Keratinocyte (primary cell): ENCODE measurements at regions not wholly inside any gene's neighbourhood (a gene's known extent, or its start where the extent isn't known, plus 50 kb on each side); places are given as distances from the start of the nearest gene placed in this dataset.

Experiments used
- DNase-seq: peaks from one replicate; pipeline ENCODE4 v3.0.0-alpha.2; 2011; ENCODE audit warnings: low read depth, missing footprints, low spot score
- FAIRE-seq: peaks from 2 replicates; lab custom pipeline; 2011; peaks lifted over from hg19 to GRCh38; lab: Jason Lieb, UNC
- H2AFZ ChIP-seq: 2 replicates; pipeline ENCODE4 v1.6.0; 2012; ENCODE audit warnings: low read length, control low read depth, inconsistent platforms; ENCODE audit not compliant: control insufficient read depth
- H3K27ac ChIP-seq: 2 replicates; pipeline ENCODE4 v1.5.1; 2011; ENCODE audit warnings: low read length; ENCODE audit not compliant: control insufficient read depth, insufficient read depth
- H3K27me3 ChIP-seq: 3 replicates; pipeline ENCODE4 v1.6.0; 2011; ENCODE audit warnings: low read length; ENCODE audit not compliant: control insufficient read depth, insufficient read depth; ENCODE audit errors: extremely low read depth
- H3K36me3 ChIP-seq, 2 experiments: 2 replicates in 1 of 2; 3 replicates in 1 of 2; pipeline ENCODE4 v1.5.1; 2011; ENCODE audit warnings: low read length in 2 of 2, mild to moderate bottlenecking in 1 of 2; ENCODE audit not compliant: control insufficient read depth in 2 of 2, insufficient read depth in 2 of 2; ENCODE audit errors: extremely low read depth in 1 of 2
- H3K4me1 ChIP-seq: 3 replicates; pipeline ENCODE4 v1.5.1; 2011; ENCODE audit warnings: low read length; ENCODE audit not compliant: control insufficient read depth, insufficient read depth; ENCODE audit errors: extremely low read depth
- H3K4me2 ChIP-seq: 3 replicates; pipeline ENCODE4 v1.6.0; 2011; ENCODE audit warnings: low read depth, low read length; ENCODE audit not compliant: control insufficient read depth, insufficient read depth; ENCODE audit errors: extremely low read depth
- H3K4me3 ChIP-seq, 3 experiments: fragments of 200-600 bp in 1 of 3; sonication (generic) in 1 of 3; 2 replicates in 2 of 3; 3 replicates in 1 of 3; pipeline ENCODE4 v1.5.1; 2011 to 2016; ENCODE audit warnings: low read length in 3 of 3, mild to moderate bottlenecking in 3 of 3, control low read depth in 2 of 3, inconsistent platforms in 1 of 3, low read depth in 1 of 3, mixed read lengths in 1 of 3, mixed run types in 1 of 3, moderate library complexity in 1 of 3; ENCODE audit not compliant: control insufficient read depth in 2 of 3, insufficient read depth in 2 of 3; ENCODE audit errors: extremely low read depth in 1 of 3
- H3K79me2 ChIP-seq: 2 replicates; pipeline ENCODE4 v1.6.0; 2012; ENCODE audit warnings: low read length; ENCODE audit not compliant: control insufficient read depth, insufficient read depth
- H3K9ac ChIP-seq: 3 replicates; pipeline ENCODE4 v1.6.0; 2011; ENCODE audit warnings: low read length; ENCODE audit not compliant: control insufficient read depth, insufficient read depth; ENCODE audit errors: extremely low read depth
- H3K9me1 ChIP-seq: 3 replicates; pipeline ENCODE4 v1.6.0; 2011; ENCODE audit warnings: low read length; ENCODE audit not compliant: control insufficient read depth, insufficient read depth; ENCODE audit errors: extremely low read depth
- H3K9me3 ChIP-seq: 2 replicates; pipeline ENCODE4 v1.5.1; 2012; ENCODE audit warnings: low read depth, low read length; ENCODE audit not compliant: control insufficient read depth
- H4K20me1 ChIP-seq: 3 replicates; pipeline ENCODE4 v1.6.0; 2011; ENCODE audit warnings: low read length; ENCODE audit not compliant: control insufficient read depth, insufficient read depth; ENCODE audit errors: extremely low read depth
- CTCF ChIP-seq, 3 experiments: IDR thresholded peaks in 1 of 3; conservative IDR thresholded peaks in 1 of 3; optimal IDR thresholded peaks in 1 of 3; 2 replicates in 2 of 3; 3 replicates in 1 of 3; pipeline versions ENCODE3 to v1.5.1; 2011; ENCODE audit warnings: low read length in 3 of 3, mild to moderate bottlenecking in 3 of 3, moderate library complexity in 2 of 3, control low read depth in 1 of 3, inconsistent platforms in 1 of 3; ENCODE audit not compliant: insufficient read depth in 2 of 3; ENCODE audit errors: extremely low read depth in 1 of 3
- EZH2 ChIP-seq: IDR thresholded peaks from one replicate; pipeline ENCODE4 v1.6.1; 2012; ENCODE audit warnings: inconsistent platforms, mild to moderate bottlenecking, low read length, moderate library complexity
- dilution Hi-C: fragments of 300-500 bp; cut with MboI; formaldehyde crosslinking; loops from one replicate; pipeline ENCODE4 v1.7.0; 2020; ENCODE audit warnings: low sequenced_read_pairs; ENCODE audit not compliant: extremely low pct_ligation_motif_present

DNA sequence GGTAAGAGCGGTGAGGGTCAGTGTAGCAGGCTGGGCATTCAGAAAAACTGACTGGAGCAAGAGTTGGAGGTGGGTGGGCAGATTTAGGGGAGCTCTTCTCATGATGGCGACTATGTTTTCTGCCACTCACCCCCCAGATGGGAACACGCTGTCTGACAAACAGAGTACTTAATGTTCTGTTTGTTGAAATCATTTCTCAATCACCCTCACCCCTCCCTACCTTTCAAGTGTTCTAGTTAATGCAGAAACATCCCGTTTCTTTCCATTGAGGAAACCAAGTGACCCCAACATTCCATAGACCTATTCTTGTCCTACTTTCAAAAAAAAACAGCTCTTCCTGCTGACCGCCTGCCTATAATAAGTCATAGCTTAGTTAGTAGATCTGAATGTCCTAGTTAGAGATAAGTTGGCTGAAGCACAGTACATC, 132.5 kb upstream of the NEDD9 start:
- FAIRE-seq (no peak), DNase-seq (no peak)
- H3K9me3 ChIP-seq = no peaks in the 10 kb centered on the region
- H3K4me2 ChIP-seq = no peak overlapping the region
- no peaks in the 10 kb centered on the region for H3K79me2 ChIP-seq
- H2AFZ ChIP-seq = no peak overlapping the region
- no peaks in the 10 kb centered on the region for H4K20me1 ChIP-seq
- H3K27ac ChIP-seq = no peak overlapping the region
- H3K9ac ChIP-seq = no peak overlapping the region
- no peaks in the 10 kb centered on the region for H3K36me3 ChIP-seq
- TF ChIP-seq CTCF (optimal IDR thresholded peaks at IDR 0.05 in 1 of 3, IDR thresholded peaks at IDR 0.05 in 1 of 3, conservative IDR thresholded peaks at IDR 0.05 in 1 of 3; ENCODE audit: extremely low read depth in 1 of 3, insufficient read depth in 2 of 3, low read length in 3 of 3) = no peak
- no peak for TF ChIP-seq EZH2
- no peak overlapping the region for H3K4me3 ChIP-seq
- dilution Hi-C loops = no loop called here
- peaks cover 39% of the 10 kb centered on the region for H3K4me1 ChIP-seq
- no peaks in the 10 kb centered on the region for H3K27me3 ChIP-seq
- no peaks in the 10 kb centered on the region for H3K9me1 ChIP-seq

DNA sequence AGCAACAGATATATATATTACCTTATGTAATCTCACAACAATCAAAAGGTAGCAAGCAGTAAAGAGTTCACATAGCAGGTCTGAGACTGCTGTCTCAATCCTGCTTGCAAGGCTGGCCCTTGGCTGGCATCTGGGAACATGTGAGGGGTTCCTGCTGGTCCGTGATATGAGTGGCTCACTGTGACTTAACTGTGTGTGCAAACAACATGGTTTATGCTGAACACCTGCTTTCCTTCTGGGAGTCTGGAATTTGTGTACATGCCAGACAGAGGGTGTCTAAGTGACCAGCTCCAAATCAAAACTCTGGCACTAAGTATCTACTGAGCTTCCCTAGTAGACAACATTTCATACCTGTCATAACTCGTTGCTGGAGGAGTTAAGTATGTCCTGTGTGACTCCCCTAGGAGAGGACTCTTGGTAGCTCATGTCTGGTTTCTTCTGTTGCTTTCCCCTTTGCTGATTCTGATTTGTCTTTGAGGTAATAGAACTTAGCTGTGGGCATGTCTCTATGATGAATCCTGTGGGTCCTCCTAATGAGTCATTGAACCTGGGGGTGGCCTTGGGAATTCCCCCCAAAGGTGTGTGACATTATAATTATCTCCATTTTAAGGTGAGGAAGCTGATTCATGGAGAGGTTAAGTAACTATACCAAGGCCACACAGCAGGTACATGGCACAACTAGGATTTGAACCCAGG, 131.6 kb upstream of the NEDD9 start:
- Histone ChIP-seq H3K27ac (peak overlapping the region; percentile 51), H3K4me2 (peak overlapping the region; percentile 35), H3K79me2 (no peaks in the 10 kb centered on the region), H2AFZ (no peak overlapping the region), H3K4me1 (peaks cover 38% of the 10 kb centered on the region), H3K9ac (no peak overlapping the region), H3K36me3 (no peaks in the 10 kb centered on the region), H3K9me1 (no peaks in the 10 kb centered on the region), H3K27me3 (no peaks in the 10 kb centered on the region), H4K20me1 (no peaks in the 10 kb centered on the region), H3K9me3 (no peaks in the 10 kb centered on the region), H3K4me3 (peak overlapping the region in 1 of 3 experiments; percentile 3)
- DNase-seq = peak; percentile 53
- FAIRE-seq = peak; percentile 78
- dilution Hi-C loops = no loop called here
- TF ChIP-seq EZH2 = no peak
- TF ChIP-seq CTCF (optimal IDR thresholded peaks at IDR 0.05 in 1 of 3, IDR thresholded peaks at IDR 0.05 in 1 of 3, conservative IDR thresholded peaks at IDR 0.05 in 1 of 3; ENCODE audit: extremely low read depth in 1 of 3, insufficient read depth in 2 of 3, low read length in 3 of 3) = no peak
